ENCODE measurements at regions not wholly inside any gene's neighbourhood (a gene's known extent, or its start where the extent isn't known, plus 50 kb on each side); places are given as distances from the start of the nearest gene placed in this dataset.

DNA sequence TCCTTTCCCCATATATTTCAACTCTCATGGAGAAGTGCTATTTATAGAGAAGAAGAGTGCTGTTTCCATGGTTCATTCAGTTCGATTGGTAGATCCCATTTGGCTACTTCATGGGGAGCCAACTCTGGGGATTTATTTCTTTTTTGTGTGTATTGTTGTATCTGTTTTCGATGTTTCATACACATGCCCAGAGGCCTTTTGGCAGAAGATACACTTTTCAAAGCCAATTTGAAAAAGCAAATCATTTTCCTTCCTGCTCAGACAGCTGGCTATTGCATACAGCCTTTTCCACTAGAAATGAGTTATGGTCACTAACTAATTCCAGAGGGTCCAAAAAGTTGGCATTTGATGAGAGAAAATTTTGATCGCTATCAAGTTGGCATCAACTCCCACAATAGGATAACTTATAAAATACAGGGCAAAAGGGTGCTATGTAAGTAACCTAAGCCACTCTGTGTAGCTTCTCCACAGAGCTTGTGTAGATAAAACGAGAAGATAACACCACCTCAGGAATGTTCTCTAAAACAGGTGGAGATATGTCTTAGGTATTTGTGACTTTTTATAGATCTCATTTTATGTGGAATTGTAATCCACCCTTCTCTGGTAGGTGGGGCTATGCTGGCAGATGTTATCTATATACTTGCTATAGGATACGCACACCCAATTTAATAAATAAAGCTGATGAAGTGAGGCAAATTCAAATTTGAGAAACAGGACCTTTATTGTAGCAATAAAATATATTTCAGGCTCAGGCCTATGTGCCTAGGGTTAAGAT lies 798.5 kb downstream of the SATB2 start:
- H3K36me3 Mint-ChIP-seq (ENCODE audit: low read depth): no peaks in the 10 kb centered on the region
- H3K4me3 Mint-ChIP-seq: no peak overlapping the region
- no peak for TF ChIP-seq CTCF (IDR thresholded peaks at IDR 0.05; ENCODE audit: unreplicated experiment in 3 of 3)
- no peaks in the 10 kb centered on the region for H3K27me3 Mint-ChIP-seq (ENCODE audit: low read depth)
- peak overlapping the region in 1 of 3 experiments; percentile 48 for H3K27ac Mint-ChIP-seq
- no peaks in the 10 kb centered on the region for H3K9me3 Mint-ChIP-seq
- H3K4me1 Mint-ChIP-seq: peaks cover 32% of the 10 kb centered on the region

GRCh38 chr2:198657512-198658121 lies 800.1 kb downstream of the SATB2 start:
- peak overlapping the region in 1 of 3 experiments; percentile 48 for H3K27ac Mint-ChIP-seq
- peak; percentile 51 to 64 (median 58) for TF ChIP-seq CTCF (IDR thresholded peaks at IDR 0.05; ENCODE audit: unreplicated experiment in 3 of 3)
- no peaks in the 10 kb centered on the region for H3K9me3 Mint-ChIP-seq
- no peaks in the 10 kb centered on the region for H3K36me3 Mint-ChIP-seq (ENCODE audit: low read depth)
- H3K4me1 Mint-ChIP-seq: peaks cover 24% of the 10 kb centered on the region
- H3K4me3 Mint-ChIP-seq: no peak overlapping the region
- no peaks in the 10 kb centered on the region for H3K27me3 Mint-ChIP-seq (ENCODE audit: low read depth)

- no peak overlapping the region for H3K4me3 Mint-ChIP-seq
- H3K4me1 Mint-ChIP-seq: peaks cover 23% of the 10 kb centered on the region
- TF ChIP-seq CTCF (IDR thresholded peaks at IDR 0.05; ENCODE audit: unreplicated experiment in 3 of 3): no peak
- no peaks in the 10 kb centered on the region for H3K9me3 Mint-ChIP-seq
- no peaks in the 10 kb centered on the region for H3K27me3 Mint-ChIP-seq (ENCODE audit: low read depth)
- H3K36me3 Mint-ChIP-seq (ENCODE audit: low read depth): no peaks in the 10 kb centered on the region
- no peak overlapping the region for H3K27ac Mint-ChIP-seq
Measured at GRCh38 chr2:198656869-198657268, 800.9 kb downstream of the SATB2 start.

GRCh38 chr2:198654646-198655045 lies 803.1 kb downstream of the SATB2 start:
- H3K9me3 Mint-ChIP-seq: no peaks in the 10 kb centered on the region
- TF ChIP-seq CTCF (IDR thresholded peaks at IDR 0.05; ENCODE audit: unreplicated experiment in 3 of 3): no peak
- no peaks in the 10 kb centered on the region for H3K27me3 Mint-ChIP-seq (ENCODE audit: low read depth)
- no peak overlapping the region for H3K27ac Mint-ChIP-seq
- no peaks in the 10 kb centered on the region for H3K36me3 Mint-ChIP-seq (ENCODE audit: low read depth)
- no peak overlapping the region for H3K4me3 Mint-ChIP-seq
- H3K4me1 Mint-ChIP-seq: peaks cover 22% of the 10 kb centered on the region

DNA sequence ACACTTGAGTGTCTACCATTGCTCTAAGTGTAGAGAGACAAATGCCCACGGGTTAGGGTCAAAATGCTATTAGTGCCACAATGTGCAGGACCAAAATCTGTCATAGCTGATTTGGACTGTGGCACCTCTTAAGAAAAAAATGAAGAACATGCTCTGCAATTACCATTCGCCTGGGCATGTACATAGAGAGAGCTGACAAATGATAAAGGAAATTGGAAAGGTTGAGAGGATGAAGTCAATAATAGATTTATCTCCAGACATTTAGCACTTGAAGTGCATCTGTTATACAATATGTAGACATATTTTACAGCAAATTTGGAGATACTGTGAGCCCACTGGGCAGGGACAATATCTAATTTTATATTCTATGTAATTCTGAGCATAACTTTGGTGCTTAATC lies 804.4 kb downstream of the SATB2 start:
- Mint-ChIP-seq H3K9me3 (no peaks in the 10 kb centered on the region), H3K4me1 (peaks cover 8% of the 10 kb centered on the region), H3K27ac (no peak overlapping the region), H3K27me3 (ENCODE audit: low read depth) (no peaks in the 10 kb centered on the region), H3K36me3 (ENCODE audit: low read depth) (no peaks in the 10 kb centered on the region), H3K4me3 (no peak overlapping the region)
- TF ChIP-seq CTCF (IDR thresholded peaks at IDR 0.05; ENCODE audit: unreplicated experiment in 3 of 3): no peak

DNA sequence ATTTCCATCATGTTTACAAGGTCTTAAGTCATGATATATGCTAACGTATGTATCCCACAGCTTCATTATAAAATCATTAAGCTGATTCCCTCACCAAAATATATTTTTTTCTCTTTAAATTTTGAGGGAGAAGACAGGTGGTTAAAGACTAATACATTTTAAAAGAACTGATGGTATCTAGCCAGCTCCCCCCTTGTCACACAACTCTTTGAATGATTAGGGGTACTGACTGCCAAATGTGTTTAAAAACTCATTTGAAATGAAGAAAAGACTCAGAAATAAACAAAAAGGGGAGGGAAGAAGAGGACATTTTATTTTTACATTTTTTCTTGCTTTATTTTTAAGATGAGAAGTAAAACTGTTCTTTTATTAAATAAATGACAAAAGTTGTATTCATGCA lies 805.3 kb downstream of the SATB2 start:
- H3K9me3 Mint-ChIP-seq: no peaks in the 10 kb centered on the region
- no peak overlapping the region for H3K27ac Mint-ChIP-seq

More for the DNA sequence above, 805.3 kb downstream of the SATB2 start:
- H3K27me3 Mint-ChIP-seq (ENCODE audit: low read depth): no peaks in the 10 kb centered on the region
- no peaks in the 10 kb centered on the region for H3K36me3 Mint-ChIP-seq (ENCODE audit: low read depth)
- H3K4me3 Mint-ChIP-seq: no peak overlapping the region
- H3K4me1 Mint-ChIP-seq: no peaks in the 10 kb centered on the region
- no peak for TF ChIP-seq CTCF (IDR thresholded peaks at IDR 0.05; ENCODE audit: unreplicated experiment in 3 of 3)
